Mesendoderm (in vitro differentiated cells): ENCODE measurements at regions not wholly inside any gene's neighbourhood (a gene's known extent, or its start where the extent isn't known, plus 50 kb on each side); places are given as distances from the start of the nearest gene placed in this dataset.

Source experiments
- DNase-seq: peaks from one replicate; pipeline ENCODE4 v3.0.0; 2013
- H2AK5ac ChIP-seq: 2 replicates; pipeline ENCODE4 v1.6.1; 2013; ENCODE audit warnings: low read length, inconsistent platforms
- H2BK120ac ChIP-seq: 2 replicates; pipeline ENCODE4 v1.6.1; 2013; ENCODE audit warnings: low read depth, mild to moderate bottlenecking, low read length, moderate library complexity, mixed read lengths
- H2BK15ac ChIP-seq: replicated peaks from 2 replicates; pipeline ENCODE4 v1.6.1; 2013; ENCODE audit warnings: low read depth, mild to moderate bottlenecking, moderate library complexity
- H2BK5ac ChIP-seq: 2 replicates; pipeline ENCODE4 v1.6.1; 2013; ENCODE audit warnings: low read length, inconsistent platforms
- H3K18ac ChIP-seq: 2 replicates; pipeline ENCODE4 v1.6.1; 2013; ENCODE audit warnings: mild to moderate bottlenecking, low read length, mixed read lengths
- H3K23ac ChIP-seq: one replicate; pipeline ENCODE4 v1.6.1; 2013; ENCODE audit warnings: low read length
- H3K27ac ChIP-seq: 2 replicates; pipeline ENCODE4 v1.5.1; 2013; ENCODE audit warnings: low read depth, mild to moderate bottlenecking, inconsistent platforms, low read length, moderate library complexity
- H3K27me3 ChIP-seq: 2 replicates; pipeline ENCODE4 v1.6.1; 2013; ENCODE audit warnings: low read length, control low read depth, mild to moderate bottlenecking, inconsistent platforms; ENCODE audit not compliant: insufficient read depth, poor library complexity
- H3K36me3 ChIP-seq: 2 replicates; pipeline ENCODE4 v1.6.1; 2013; ENCODE audit warnings: low read length, inconsistent platforms; ENCODE audit not compliant: control insufficient read depth, insufficient read depth
- H3K4ac ChIP-seq: one replicate; pipeline ENCODE4 v1.6.1; 2013; ENCODE audit warnings: low read depth, mild to moderate bottlenecking, low read length, moderate library complexity
- H3K4me1 ChIP-seq: 2 replicates; pipeline ENCODE4 v1.6.1; 2013; ENCODE audit warnings: low read depth, low read length, inconsistent platforms; ENCODE audit not compliant: control insufficient read depth
- H3K4me2 ChIP-seq: 2 replicates; pipeline ENCODE4 v1.6.1; 2013; ENCODE audit warnings: low read length
- H3K4me3 ChIP-seq: 2 replicates; pipeline ENCODE4 v1.5.1; 2013; ENCODE audit warnings: mild to moderate bottlenecking, low read length
- H3K56ac ChIP-seq: one replicate; pipeline ENCODE4 v1.6.1; 2013; ENCODE audit warnings: low read length
- H3K79me1 ChIP-seq: 2 replicates; pipeline ENCODE4 v1.6.1; 2013; ENCODE audit warnings: low read length, inconsistent platforms
- H3K79me2 ChIP-seq: 2 replicates; pipeline ENCODE4 v1.6.1; 2013; ENCODE audit warnings: mild to moderate bottlenecking, low read length; ENCODE audit not compliant: control insufficient read depth, insufficient read depth
- H3K9ac ChIP-seq: 2 replicates; pipeline ENCODE4 v1.6.1; 2013; ENCODE audit warnings: low read length, inconsistent platforms
- H4K5ac ChIP-seq: one replicate; pipeline ENCODE4 v1.6.1; 2013; ENCODE audit warnings: low read length
- H4K8ac ChIP-seq: one replicate; pipeline ENCODE4 v1.6.1; 2013; ENCODE audit warnings: low read depth, mild to moderate bottlenecking, control low read depth, low read length, moderate library complexity
- WGBS: extraction: QIAGEN DNeasy Blood & Tissue Kit; methylation state at CpG from one replicate; pipeline ENCODE4 v1.1.7; 2013; ENCODE audit warnings: low lambda C conversion rate, missing lambda C conversion rate; ENCODE audit not compliant: insufficient coverage; ENCODE audit errors: extremely low coverage; 5-methylcytosine and 5-hydroxymethylcytosine counted together

- H3K36me3 ChIP-seq = no peaks in the 10 kb centered on the region
- H3K4me2 ChIP-seq = no peak overlapping the region
- no peak overlapping the region for H3K18ac ChIP-seq
- H3K27ac ChIP-seq = no peak overlapping the region
- H2AK5ac ChIP-seq = no peak overlapping the region
- no peaks in the 10 kb centered on the region for H3K79me1 ChIP-seq
- H3K4me3 ChIP-seq = no peak overlapping the region
- no peak overlapping the region for H4K5ac ChIP-seq
- no peaks in the 10 kb centered on the region for H3K27me3 ChIP-seq
- no peak overlapping the region for H3K4ac ChIP-seq
- no peak overlapping the region for H2BK15ac ChIP-seq
- no peak for DNase-seq
- no peak overlapping the region for H3K56ac ChIP-seq
- WGBS = no CpG with 5 or more reads among the region's 21 CpGs
- no peaks in the 10 kb centered on the region for H3K79me2 ChIP-seq
- H3K4me1 ChIP-seq = no peaks in the 10 kb centered on the region
- H3K23ac ChIP-seq = no peak overlapping the region
- no peak overlapping the region for H2BK5ac ChIP-seq
- H3K9ac ChIP-seq = no peak overlapping the region
- H4K8ac ChIP-seq = no peak overlapping the region
- H2BK120ac ChIP-seq = no peak overlapping the region
These were observed 183.1 kb upstream of the IER5L start for GRCh38 chr9:129361196-129361595.

- Histone ChIP-seq H3K27me3 (no peaks in the 10 kb centered on the region), H3K79me2 (no peaks in the 10 kb centered on the region), H3K27ac (no peak overlapping the region), H2BK120ac (no peak overlapping the region), H4K8ac (no peak overlapping the region), H3K56ac (no peak overlapping the region), H3K4me3 (no peak overlapping the region), H3K18ac (no peak overlapping the region), H2BK5ac (no peak overlapping the region), H2BK15ac (no peak overlapping the region), H3K79me1 (no peaks in the 10 kb centered on the region), H3K23ac (no peak overlapping the region), H3K4ac (no peak overlapping the region), H2AK5ac (no peak overlapping the region), H4K5ac (no peak overlapping the region), H3K36me3 (no peaks in the 10 kb centered on the region), H3K9ac (no peak overlapping the region), H3K4me2 (no peak overlapping the region), H3K4me1 (no peaks in the 10 kb centered on the region)
- DNase-seq = no peak
- WGBS = no CpG with 5 or more reads among the region's 12 CpGs
These were observed 182.0 kb upstream of the IER5L start for GRCh38 chr9:129359916-129360536.

GRCh38 chr9:129359162-129359811 is 181.2 kb upstream of the IER5L start:
- Histone ChIP-seq H3K9ac (no peak overlapping the region), H3K56ac (no peak overlapping the region), H3K18ac (no peak overlapping the region), H4K5ac (no peak overlapping the region), H3K79me2 (no peaks in the 10 kb centered on the region), H3K79me1 (no peaks in the 10 kb centered on the region), H2AK5ac (no peak overlapping the region), H3K36me3 (no peaks in the 10 kb centered on the region), H3K4me1 (no peaks in the 10 kb centered on the region), H2BK120ac (no peak overlapping the region), H3K27me3 (no peaks in the 10 kb centered on the region), H3K27ac (no peak overlapping the region), H4K8ac (no peak overlapping the region), H3K4me3 (no peak overlapping the region), H2BK15ac (no peak overlapping the region), H3K4ac (no peak overlapping the region), H3K23ac (no peak overlapping the region), H3K4me2 (no peak overlapping the region), H2BK5ac (no peak overlapping the region)
- no CpG with 5 or more reads among the region's 15 CpGs for whole genome bisulfite sequencing
- no peak for DNase-seq

GRCh38 chr9:129358621-129359154 is 180.6 kb upstream of the IER5L start:
- Histone ChIP-seq H3K79me2 (no peaks in the 10 kb centered on the region), H3K56ac (no peak overlapping the region), H4K5ac (no peak overlapping the region), H3K4me3 (no peak overlapping the region), H3K27ac (no peak overlapping the region), H2BK15ac (no peak overlapping the region), H3K18ac (no peak overlapping the region), H3K27me3 (no peaks in the 10 kb centered on the region), H3K9ac (no peak overlapping the region), H2BK5ac (no peak overlapping the region), H2BK120ac (no peak overlapping the region), H4K8ac (no peak overlapping the region), H3K79me1 (no peaks in the 10 kb centered on the region), H3K4me2 (no peak overlapping the region), H2AK5ac (no peak overlapping the region), H3K23ac (no peak overlapping the region), H3K36me3 (no peaks in the 10 kb centered on the region), H3K4ac (no peak overlapping the region), H3K4me1 (no peaks in the 10 kb centered on the region)
- DNase-seq = no peak
- WGBS = no CpG with 5 or more reads among the region's 12 CpGs

GRCh38 chr9:129357773-129358245 is 179.7 kb upstream of the IER5L start:
- no peak overlapping the region for H3K4me3 ChIP-seq
- DNase-seq = no peak
- H2AK5ac ChIP-seq = no peak overlapping the region
- no peak overlapping the region for H2BK15ac ChIP-seq
- no peak overlapping the region for H2BK5ac ChIP-seq
- no peak overlapping the region for H3K23ac ChIP-seq
- H4K8ac ChIP-seq = no peak overlapping the region
- H2BK120ac ChIP-seq = no peak overlapping the region
- no peak overlapping the region for H3K56ac ChIP-seq
- H3K79me1 ChIP-seq = no peaks in the 10 kb centered on the region
- no peak overlapping the region for H3K18ac ChIP-seq
- no peaks in the 10 kb centered on the region for H3K4me1 ChIP-seq
- H3K36me3 ChIP-seq = no peaks in the 10 kb centered on the region
- H4K5ac ChIP-seq = no peak overlapping the region
- no peak overlapping the region for H3K4me2 ChIP-seq
- WGBS = no CpG with 5 or more reads among the region's 6 CpGs
- H3K9ac ChIP-seq = no peak overlapping the region
- no peak overlapping the region for H3K27ac ChIP-seq
- no peaks in the 10 kb centered on the region for H3K79me2 ChIP-seq
- H3K4ac ChIP-seq = no peak overlapping the region
- H3K27me3 ChIP-seq = no peaks in the 10 kb centered on the region
